ENCODE measurements at regions not wholly inside any gene's neighbourhood (a gene's known extent, or its start where the extent isn't known, plus 50 kb on each side); places are given as distances from the start of the nearest gene placed in this dataset.

DNA sequence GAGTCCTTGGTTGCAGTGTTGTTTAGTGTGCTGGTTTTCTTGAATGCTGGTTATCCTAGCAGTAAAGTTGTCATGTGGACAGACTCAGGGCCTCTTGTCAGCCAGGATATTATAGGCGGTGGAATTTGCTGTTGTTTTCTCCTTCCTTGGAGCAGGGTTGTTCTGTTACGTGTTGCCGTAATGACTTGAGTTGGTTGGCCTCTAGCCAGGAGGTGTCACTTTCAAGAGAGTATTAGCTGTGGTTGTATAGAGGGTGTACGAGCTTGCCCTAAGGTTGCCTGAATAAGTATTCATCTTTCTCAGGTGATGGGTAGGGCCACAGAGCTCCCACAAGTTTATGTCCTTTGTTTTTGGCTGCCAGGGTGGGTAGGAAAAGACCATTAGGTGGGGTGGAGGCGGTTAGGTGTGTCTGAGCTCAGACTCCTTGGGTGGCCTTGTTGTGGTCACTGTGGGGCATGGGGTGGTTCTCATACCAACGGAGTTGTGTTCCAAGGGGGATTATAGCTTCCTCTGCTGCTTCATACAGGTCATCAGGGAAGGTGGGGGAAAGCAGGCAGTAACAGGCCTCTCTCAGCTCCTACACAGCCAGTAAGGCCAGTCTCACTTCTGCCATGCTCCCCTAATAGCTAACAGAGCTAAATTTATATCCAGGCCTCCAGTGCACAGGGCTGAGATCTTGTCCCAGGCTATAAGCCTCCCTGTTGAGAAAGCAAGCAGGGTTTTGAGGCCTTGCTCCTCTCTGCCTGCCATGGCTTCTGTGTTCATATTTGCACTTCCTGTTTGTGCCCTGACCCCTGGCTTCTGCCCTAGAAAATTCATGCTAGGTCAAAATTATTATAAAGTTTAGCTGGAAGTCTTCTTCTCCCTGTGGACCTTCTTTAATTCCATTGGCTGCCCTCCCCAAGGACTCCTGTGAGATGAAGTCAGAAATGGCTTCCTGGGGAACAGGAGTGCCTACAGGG is 594.7 kb downstream of the RAPGEF2 start:
- no peaks in the 10 kb centered on the region for H3K4me1 ChIP-seq
- in situ Hi-C loops (cut with MboI; ENCODE audit: low pct_ligation_motif_present in 1 of 4, low pct_unique_long_range_greater_than_20kb in 1 of 4, low sequenced_read_pairs in 3 of 4) (no loop called here), intact Hi-C loops (cut with DNase I; ENCODE audit: low total_unique reads) (no loop called here)
- WGBS, 2 donors (ENCODE audit: low coverage in 1 of 2) = 67 to 82% methylated on average over 1 to 6 of the region's 6 CpGs
- peaks cover 0 to 5% of the 10 kb centered on the region in 2 donors for H3K9me3 ChIP-seq
- H3K4me3 ChIP-seq = no peak overlapping the region
- no peak for DNase-seq
- no peak overlapping the region for H3K27ac ChIP-seq
- no peaks in the 10 kb centered on the region for H3K36me3 ChIP-seq
- TF ChIP-seq, protein P1, sequence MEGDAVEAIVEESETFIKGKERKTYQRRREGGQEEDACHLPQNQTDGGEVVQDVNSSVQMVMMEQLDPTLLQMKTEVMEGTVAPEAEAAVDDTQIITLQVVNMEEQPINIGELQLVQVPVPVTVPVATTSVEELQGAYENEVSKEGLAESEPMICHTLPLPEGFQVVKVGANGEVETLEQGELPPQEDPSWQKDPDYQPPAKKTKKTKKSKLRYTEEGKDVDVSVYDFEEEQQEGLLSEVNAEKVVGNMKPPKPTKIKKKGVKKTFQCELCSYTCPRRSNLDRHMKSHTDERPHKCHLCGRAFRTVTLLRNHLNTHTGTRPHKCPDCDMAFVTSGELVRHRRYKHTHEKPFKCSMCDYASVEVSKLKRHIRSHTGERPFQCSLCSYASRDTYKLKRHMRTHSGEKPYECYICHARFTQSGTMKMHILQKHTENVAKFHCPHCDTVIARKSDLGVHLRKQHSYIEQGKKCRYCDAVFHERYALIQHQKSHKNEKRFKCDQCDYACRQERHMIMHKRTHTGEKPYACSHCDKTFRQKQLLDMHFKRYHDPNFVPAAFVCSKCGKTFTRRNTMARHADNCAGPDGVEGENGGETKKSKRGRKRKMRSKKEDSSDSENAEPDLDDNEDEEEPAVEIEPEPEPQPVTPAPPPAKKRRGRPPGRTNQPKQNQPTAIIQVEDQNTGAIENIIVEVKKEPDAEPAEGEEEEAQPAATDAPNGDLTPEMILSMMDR (IDR thresholded peaks at IDR 0.05) = no peak
- no peak for TF ChIP-seq POLR2A (IDR thresholded peaks at IDR 0.05)
- TF ChIP-seq EP300 (IDR thresholded peaks at IDR 0.05; ENCODE audit: low read depth) = no peak
- no peaks in the 10 kb centered on the region for H3K27me3 ChIP-seq

DNA sequence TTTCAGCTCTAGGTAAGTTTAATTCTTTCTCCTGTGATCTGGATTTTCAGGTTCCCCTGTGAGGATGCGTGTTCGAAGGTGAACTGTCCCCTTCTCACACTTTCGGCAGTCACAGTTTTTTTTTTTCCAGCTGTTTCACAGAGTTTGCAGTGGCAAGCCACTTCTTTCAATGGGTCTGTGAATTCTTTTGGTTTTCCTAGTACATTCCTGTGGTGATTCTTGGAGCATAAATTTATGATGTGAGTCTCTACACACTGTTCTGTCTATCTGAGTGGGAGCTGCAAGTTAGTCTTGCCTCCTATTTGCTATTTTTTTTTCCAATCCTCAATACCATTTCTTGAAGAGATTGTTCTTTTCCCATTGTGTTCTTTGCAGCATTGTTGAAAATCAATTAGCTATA is 595.5 kb downstream of the RAPGEF2 start:
- no peak for DNase-seq
- H3K4me1 ChIP-seq = no peaks in the 10 kb centered on the region
- H3K27ac ChIP-seq = no peak overlapping the region
- no peaks in the 10 kb centered on the region for H3K36me3 ChIP-seq
- TF ChIP-seq, protein P1 (IDR thresholded peaks at IDR 0.05) = no peak
- TF ChIP-seq POLR2AphosphoS5 (IDR thresholded peaks at IDR 0.05) = no peak
- no peak for TF ChIP-seq POLR2A (IDR thresholded peaks at IDR 0.05)
- TF ChIP-seq EP300 (IDR thresholded peaks at IDR 0.05; ENCODE audit: low read depth) = no peak
- intact Hi-C loops (cut with DNase I; ENCODE audit: low total_unique reads) (no loop called here), in situ Hi-C loops (cut with MboI; ENCODE audit: low pct_ligation_motif_present in 1 of 4, low pct_unique_long_range_greater_than_20kb in 1 of 4, low sequenced_read_pairs in 3 of 4) (no loop called here)
- H3K27me3 ChIP-seq = no peaks in the 10 kb centered on the region
- H3K4me3 ChIP-seq = no peak overlapping the region
- 95 to 97% methylated on average over 3 of the region's 3 CpGs for WGBS, 2 donors (ENCODE audit: low coverage in 1 of 2)
- peaks cover 0 to 5% of the 10 kb centered on the region in 2 donors for H3K9me3 ChIP-seq

DNA sequence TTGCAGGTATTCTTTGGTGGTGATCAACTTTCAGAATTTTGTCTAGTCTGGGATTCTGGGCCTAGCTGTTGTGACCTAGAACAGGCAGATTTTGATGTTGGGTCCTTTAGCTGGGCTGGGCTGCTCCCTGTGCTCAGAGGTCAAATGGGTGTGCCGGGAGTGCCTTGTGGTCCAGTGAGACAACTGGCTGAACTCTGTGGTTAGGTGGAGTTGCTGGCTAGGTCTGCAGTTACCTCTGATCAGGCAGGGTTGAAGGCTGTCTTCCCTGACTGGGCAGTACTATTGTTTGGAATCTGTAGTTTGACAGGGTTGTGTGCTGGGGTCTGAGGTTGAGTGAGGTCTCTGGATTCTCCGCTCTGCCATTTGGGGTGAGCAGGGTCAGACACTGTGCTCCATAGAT is 599.3 kb downstream of the RAPGEF2 start:
- Histone ChIP-seq H3K9me3 (peaks cover 0 to 5% of the 10 kb centered on the region in 2 donors), H3K27me3 (no peaks in the 10 kb centered on the region), H3K27ac (no peak overlapping the region), H3K4me3 (no peak overlapping the region), H3K4me1 (no peaks in the 10 kb centered on the region), H3K36me3 (no peaks in the 10 kb centered on the region)
- intact Hi-C loops (cut with DNase I; ENCODE audit: low total_unique reads) = no loop called here
- 40% methylated on average over 2 of the region's 2 CpGs; no CpG with 5 or more reads in 1 of the 2 donors for WGBS, 2 donors (ENCODE audit: low coverage in 1 of 2)
- in situ Hi-C loops (cut with MboI; ENCODE audit: low pct_ligation_motif_present in 1 of 4, low pct_unique_long_range_greater_than_20kb in 1 of 4, low sequenced_read_pairs in 3 of 4) = no loop called here
- TF ChIP-seq EP300 (IDR thresholded peaks at IDR 0.05; ENCODE audit: low read depth) = no peak
- no peak for TF ChIP-seq POLR2AphosphoS5 (IDR thresholded peaks at IDR 0.05)
- TF ChIP-seq, protein P1 (IDR thresholded peaks at IDR 0.05) = no peak
- no peak for TF ChIP-seq POLR2A (IDR thresholded peaks at IDR 0.05)
- no peak for DNase-seq

DNA sequence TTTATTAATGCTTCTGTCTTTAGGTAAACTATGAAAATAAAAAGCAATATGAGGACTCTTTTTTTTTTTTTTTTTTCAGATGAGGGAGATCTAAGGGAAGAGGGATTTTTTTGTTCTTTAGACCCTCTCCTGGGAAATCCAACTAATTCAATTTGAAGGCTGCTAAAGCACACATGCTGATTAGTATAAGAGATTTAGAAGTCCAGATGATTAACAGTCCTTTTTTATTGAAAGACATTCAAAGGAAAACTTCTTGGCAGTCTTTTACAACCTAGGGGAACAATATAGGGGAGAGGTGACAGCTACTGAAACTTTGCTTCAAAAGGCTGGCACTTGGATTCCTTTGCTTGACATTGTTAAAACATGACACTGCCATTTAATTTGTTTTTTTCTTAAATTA is 602.5 kb downstream of the RAPGEF2 start:
- TF ChIP-seq POLR2A (IDR thresholded peaks at IDR 0.05) (no peak), EP300 (IDR thresholded peaks at IDR 0.05; ENCODE audit: low read depth) (no peak)
- TF ChIP-seq, protein P1 (IDR thresholded peaks at IDR 0.05) = no peak
- no peak for DNase-seq
- Histone ChIP-seq H3K27ac (no peak overlapping the region), H3K4me3 (no peak overlapping the region), H3K36me3 (no peaks in the 10 kb centered on the region), H3K9me3 (peaks cover 0 to 5% of the 10 kb centered on the region in 2 donors), H3K27me3 (no peaks in the 10 kb centered on the region), H3K4me1 (no peaks in the 10 kb centered on the region)
- in situ Hi-C loops (cut with MboI; ENCODE audit: low pct_ligation_motif_present in 1 of 4, low pct_unique_long_range_greater_than_20kb in 1 of 4, low sequenced_read_pairs in 3 of 4) = no loop called here
- intact Hi-C loops (cut with DNase I; ENCODE audit: low total_unique reads) = no loop called here
